ENCODE measurements at regions not wholly inside any gene's neighbourhood (a gene's known extent, or its start where the extent isn't known, plus 50 kb on each side); places are given as distances from the start of the nearest gene placed in this dataset.

DNA sequence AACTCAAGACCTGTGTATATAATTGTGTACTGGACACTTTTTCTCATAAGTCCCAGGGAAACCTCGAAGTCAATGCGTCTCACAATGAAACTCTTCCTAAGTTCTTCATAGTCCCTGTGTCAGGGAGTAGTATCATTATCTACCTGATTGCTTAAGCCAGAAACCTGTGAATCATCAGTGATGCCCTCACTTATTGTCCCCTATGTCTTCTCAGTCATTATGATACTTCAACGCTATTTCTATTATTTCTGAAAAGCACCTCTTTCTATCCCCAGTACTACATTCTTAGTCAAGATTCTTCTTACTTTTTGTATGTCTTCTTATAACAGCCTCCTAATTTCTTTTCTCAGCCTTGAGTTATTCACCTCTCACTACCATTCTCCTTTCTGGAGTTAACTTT lies 94.3 kb downstream of the OTUD1 start:
- TF ChIP-seq, protein P1, sequence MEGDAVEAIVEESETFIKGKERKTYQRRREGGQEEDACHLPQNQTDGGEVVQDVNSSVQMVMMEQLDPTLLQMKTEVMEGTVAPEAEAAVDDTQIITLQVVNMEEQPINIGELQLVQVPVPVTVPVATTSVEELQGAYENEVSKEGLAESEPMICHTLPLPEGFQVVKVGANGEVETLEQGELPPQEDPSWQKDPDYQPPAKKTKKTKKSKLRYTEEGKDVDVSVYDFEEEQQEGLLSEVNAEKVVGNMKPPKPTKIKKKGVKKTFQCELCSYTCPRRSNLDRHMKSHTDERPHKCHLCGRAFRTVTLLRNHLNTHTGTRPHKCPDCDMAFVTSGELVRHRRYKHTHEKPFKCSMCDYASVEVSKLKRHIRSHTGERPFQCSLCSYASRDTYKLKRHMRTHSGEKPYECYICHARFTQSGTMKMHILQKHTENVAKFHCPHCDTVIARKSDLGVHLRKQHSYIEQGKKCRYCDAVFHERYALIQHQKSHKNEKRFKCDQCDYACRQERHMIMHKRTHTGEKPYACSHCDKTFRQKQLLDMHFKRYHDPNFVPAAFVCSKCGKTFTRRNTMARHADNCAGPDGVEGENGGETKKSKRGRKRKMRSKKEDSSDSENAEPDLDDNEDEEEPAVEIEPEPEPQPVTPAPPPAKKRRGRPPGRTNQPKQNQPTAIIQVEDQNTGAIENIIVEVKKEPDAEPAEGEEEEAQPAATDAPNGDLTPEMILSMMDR (IDR thresholded peaks at IDR 0.05) = no peak
- TF ChIP-seq POLR2A (IDR thresholded peaks at IDR 0.05) = no peak
